Brain pericyte (primary cell): ENCODE measurements at regions not wholly inside any gene's neighbourhood (a gene's known extent, or its start where the extent isn't known, plus 50 kb on each side); places are given as distances from the start of the nearest gene placed in this dataset.
"Not testable (repeated sequence)": the region's sequence is repeated elsewhere in the genome, so short reads cannot be mapped to it uniquely, and the experiment has no call there.

Experiments
- DNase-seq: peaks from one replicate; pipeline ENCODE4 v3.0.0-alpha.2; 2012; ENCODE audit warnings: low read depth, low spot score

GRCh38 chr7:3162289-3162688, 118.6 kb upstream of the CARD11 start:
- DNase-seq = no peak

DNA sequence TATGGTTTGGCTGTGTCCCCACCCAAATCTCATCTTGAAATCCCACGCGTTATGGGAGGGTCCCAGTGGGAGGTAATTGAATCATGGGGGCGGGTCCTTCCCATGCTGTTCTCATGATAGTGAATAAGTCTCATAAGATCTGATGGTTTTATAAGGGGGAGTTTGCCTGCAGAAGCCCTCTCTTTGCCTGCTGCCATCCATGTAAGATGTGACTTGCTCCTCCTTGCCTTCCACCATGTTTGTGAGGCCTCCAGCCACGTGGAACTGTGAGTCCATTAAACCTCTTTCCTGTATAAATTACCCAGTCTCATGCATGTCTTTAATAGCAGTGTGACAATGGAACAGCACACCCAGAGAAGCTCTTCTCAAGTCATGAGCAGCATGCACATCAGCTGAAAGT, 119.1 kb upstream of the CARD11 start:
- not testable (repeated sequence) for DNase-seq

GRCh38 chr7:3164380-3164792, 120.7 kb upstream of the CARD11 start:
- DNase-seq = no peak

- no peak for DNase-seq
Measured at GRCh38 chr7:3165681-3166580, 122.3 kb upstream of the CARD11 start.

DNA sequence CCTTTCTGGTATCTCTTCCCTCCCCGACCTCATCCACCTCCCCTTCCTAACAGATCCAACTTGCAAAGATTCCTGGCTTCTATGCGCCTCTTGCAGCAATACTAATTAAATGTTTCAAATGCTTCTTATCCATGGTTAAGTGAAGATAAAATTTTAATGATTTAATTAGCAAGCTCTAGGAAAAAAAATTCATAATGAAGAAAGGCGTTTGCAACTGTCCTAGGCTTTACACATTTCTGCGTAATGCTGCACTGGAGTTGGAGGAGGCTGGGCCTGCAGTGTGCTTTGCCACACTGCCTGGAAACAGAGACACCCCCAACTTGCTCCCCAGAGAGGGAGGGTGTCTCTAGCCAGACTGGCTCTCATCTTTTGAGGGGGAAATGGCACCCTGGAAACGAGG, 123.9 kb upstream of the CARD11 start:
- no peak for DNase-seq

- no peak for DNase-seq
Measured at GRCh38 chr7:3168370-3168769, 124.7 kb upstream of the CARD11 start.

GRCh38 chr7:3168869-3169268, 125.2 kb upstream of the CARD11 start:
- DNase-seq = no peak

DNA sequence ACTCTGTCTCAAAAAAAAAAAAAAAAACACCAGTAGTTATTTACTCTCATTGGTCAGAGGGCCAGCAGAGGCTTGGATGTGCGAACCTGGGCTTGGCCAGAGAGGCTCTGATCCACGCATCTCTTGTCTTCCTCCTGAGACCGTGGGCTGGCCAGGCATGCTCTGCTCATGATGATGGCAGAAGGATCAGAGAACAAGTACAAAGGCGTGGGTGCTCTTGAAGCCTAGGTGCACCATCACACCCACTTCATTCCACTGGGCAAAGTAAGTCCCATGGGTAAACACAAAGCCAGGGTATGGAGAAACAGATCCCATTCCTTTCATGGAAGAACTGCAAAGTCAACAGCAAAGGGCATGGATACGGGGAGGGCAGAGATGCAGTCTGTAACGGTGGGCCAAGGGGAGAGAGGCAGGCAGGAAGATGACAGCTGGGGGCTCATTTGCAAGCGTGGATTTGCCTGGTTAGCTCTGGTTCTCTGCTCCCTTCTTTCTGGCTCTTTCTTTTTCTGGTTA, 128.2 kb upstream of the SDK1 start:
- no peak for DNase-seq

- no peak for DNase-seq
Measured at GRCh38 chr7:3174515-3175284, 126.4 kb upstream of the SDK1 start.

DNA sequence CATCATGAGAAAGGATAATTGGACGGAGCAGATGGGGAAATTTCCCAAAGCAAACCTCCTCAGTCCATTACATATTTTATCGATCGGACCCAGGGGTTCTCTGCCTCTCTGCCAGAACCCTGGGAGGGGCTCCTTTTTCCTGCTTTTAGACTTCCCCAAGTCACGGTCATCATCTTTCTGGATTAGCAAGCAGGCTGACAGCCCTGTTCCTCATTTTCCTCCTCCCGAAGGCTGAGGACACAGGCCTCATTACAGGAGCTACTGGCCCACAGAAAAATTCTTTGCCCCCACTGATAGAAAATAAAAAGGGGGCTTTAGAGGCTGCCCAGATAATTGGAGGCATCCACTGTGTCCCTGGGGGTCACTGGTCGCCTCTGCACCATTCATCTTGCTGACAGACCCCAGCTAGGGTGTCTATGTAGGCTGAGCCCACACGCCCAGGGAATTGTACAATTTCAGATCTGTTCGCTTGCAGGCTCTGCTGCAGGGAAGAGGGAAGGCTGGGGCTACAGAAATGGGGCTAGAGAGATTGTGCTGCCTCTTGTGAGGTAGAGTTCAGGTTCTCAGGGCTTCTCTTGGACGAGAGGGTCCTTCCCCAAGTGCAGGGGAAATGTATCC, 125.7 kb upstream of the SDK1 start:
- no peak for DNase-seq

DNA sequence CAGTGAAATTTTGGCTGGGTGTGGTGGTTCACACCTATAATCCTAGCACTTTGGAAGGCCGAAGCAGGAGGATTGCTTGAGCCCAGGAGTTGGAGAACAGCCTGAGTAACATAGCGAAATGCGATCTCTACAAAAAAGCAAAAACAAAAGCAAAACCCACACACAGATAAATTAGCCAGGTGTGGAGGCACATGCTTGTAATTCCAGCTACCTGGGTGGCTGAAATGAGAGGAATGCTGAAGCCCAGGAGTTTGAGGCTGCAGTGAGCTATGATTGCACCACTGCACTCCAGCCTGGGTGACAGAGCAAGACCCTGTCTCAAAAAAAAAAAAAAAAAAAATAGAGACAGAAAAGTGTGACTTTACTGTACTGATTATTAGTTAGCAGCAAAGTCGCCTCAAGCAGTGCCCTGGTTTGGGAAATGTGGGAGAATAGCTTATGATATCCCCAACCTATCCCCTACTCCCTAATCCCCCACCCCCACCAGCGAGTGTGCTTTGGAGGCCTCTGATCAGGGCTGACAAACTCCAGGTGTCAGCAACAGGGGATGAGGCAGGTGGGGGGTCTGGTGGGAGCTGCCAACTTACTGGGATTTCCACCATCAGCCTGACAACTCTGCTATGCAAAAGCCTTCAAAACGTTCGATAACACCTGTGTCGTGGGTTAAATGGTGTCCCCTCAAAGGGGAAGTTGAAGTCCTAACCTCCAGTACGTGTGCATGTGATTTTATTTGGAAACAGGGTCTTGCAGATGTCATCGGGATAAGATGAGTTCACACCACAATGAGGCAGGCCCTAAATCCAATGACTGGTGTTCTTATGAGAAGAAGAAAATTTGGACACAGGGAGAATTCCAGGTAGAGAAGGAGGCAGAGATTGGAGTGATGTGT, 124.7 kb upstream of the SDK1 start:
- DNase-seq = no peak

GRCh38 chr7:3177271-3177670, 123.8 kb upstream of the SDK1 start:
- no peak for DNase-seq

DNA sequence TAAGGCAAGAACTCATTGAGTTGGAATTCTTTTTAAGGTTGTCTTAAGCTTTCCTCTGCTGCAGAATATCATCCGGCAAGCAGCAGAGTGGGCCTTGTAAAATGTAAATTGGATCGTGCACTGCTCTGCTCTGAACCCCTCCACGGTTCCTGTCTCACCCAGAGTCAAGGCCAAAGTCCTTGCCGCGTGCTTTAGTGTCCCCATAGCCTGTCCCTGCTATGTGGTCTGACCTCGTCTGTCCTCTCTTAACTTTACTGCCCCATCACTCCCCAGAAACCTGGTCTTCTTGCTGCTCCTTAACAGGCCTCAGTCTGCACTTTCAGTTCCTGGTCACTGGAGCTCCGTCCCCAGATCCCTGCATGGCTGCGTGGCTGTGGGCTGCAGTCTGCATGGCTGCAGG, 121.6 kb upstream of the SDK1 start:
- DNase-seq = no peak

- no peak for DNase-seq
Measured at GRCh38 chr7:3180604-3181003, 120.4 kb upstream of the SDK1 start.

GRCh38 chr7:3182055-3182454, 119.0 kb upstream of the SDK1 start:
- DNase-seq = not testable (repeated sequence)

DNA sequence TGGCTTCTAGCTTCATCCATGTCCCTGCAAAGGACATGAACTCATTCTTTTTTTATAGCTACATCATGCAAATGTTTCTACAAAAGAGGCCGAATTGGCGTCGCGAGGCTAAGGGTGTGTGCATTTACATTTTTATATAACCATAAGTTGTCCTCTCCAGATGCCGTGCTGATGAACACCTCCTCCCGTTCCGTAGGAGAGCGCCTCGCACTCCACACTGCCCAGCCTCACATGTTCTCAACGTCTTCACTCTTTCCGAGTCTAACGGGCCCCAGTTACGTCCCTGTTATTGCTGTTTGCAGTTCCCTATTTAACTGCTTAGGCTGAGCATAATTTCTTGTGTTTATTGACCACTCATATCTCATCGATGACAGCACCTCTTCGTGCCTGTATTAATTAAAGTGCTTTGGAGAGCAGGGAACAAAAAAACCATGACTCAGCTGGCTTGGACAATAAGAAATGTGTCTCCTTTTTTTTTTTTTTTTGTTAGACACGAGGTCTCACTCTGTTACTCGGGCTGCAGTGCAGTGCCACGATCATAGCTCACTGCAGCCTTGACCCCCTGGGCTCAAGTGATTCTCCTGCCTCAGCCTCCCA, 113.5 kb upstream of the SDK1 start:
- DNase-seq = no peak

GRCh38 chr7:3188946-3189345, 112.1 kb upstream of the SDK1 start:
- DNase-seq = no peak

GRCh38 chr7:3191548-3191947, 109.5 kb upstream of the SDK1 start:
- no peak for DNase-seq

DNA sequence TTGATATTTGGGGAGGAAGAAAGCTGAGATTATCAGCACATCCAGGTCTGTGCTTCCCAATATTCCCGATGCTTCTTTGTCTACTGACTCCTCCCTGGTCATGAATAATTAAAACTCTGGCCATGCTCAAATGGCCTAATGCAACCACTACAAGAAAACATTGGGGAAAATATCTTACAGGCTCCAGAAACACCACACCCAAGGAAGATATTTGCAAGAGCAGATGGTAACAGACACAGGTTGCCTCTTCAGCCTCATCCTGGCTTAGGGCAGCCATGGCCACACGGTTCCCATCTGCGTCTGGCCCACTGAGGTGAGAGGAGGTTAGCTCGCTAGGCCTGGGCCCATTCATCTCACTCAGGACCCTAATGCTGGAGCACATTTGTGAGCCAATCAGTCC, 108.4 kb upstream of the SDK1 start:
- no peak for DNase-seq

GRCh38 chr7:3193379-3194120, 107.5 kb upstream of the SDK1 start:
- DNase-seq = no peak
